Pancreas (tissue), 10 donors: ENCODE measurements at regions not wholly inside any gene's neighbourhood (a gene's known extent, or its start where the extent isn't known, plus 50 kb on each side); places are given as distances from the start of the nearest gene placed in this dataset.
"Not testable (repeated sequence)": the region's sequence is repeated elsewhere in the genome, so short reads cannot be mapped to it uniquely, and the experiment has no call there.

ENCODE experiments used
- ATAC-seq, 4 donors: fragments of 200-7000 bp; cut with Tn5 transposase; one replicate each; pipeline versions ENCODE4 v1.8.0 to v1.9.1; 2020; ENCODE audit warnings: mild to moderate bottlenecking in 4 of 4, moderate library complexity in 4 of 4
- DNase-seq, 6 donors: peaks; one replicate each; pipeline ENCODE4 v3.0.0-alpha.2; 2020
- FAIRE-seq: peaks from 2 replicates; lab custom pipeline; 2012; peaks lifted over from hg19 to GRCh38; lab: Jason Lieb, UNC
- H3K27ac ChIP-seq, 4 donors: fragments of 200-600 bp; sonication (generic); 1 replicate in 3 of 4; 2 replicates in 1 of 4; pipeline versions ENCODE4 v1.5.0 to v1.8.0; 2020
- H3K27me3 ChIP-seq, 4 donors: fragments of 200-600 bp; one replicate each; pipeline ENCODE4 v1.8.0; 2021
- H3K36me3 ChIP-seq, 3 donors: fragments of 200-600 bp; sonication (generic) in 1 of 3; one replicate each; pipeline versions ENCODE4 v1.5.0 to v1.8.0; 2020 to 2021
- H3K4me1 ChIP-seq, 3 donors: fragments of 200-600 bp; one replicate each; pipeline ENCODE4 v1.8.0; 2021
- H3K4me3 ChIP-seq, 4 donors: fragments of 200-600 bp; sonication (generic) in 2 of 4; one replicate each; pipeline versions ENCODE4 v1.5.0 to v1.8.0; 2020 to 2021
- H3K9me3 ChIP-seq, 4 donors: fragments of 200-600 bp; one replicate each; pipeline ENCODE4 v1.8.0; 2021
- CTCF ChIP-seq, 4 donors: fragments of 200-600 bp; sonication (generic) in 3 of 4; IDR thresholded peaks; one replicate each; pipeline versions ENCODE4 v1.5.0 to v1.8.0; 2021; ENCODE audit warnings: antibody characterized with exemption in 4 of 4
- WGBS, 2 donors: extraction: QIAGEN DNeasy Blood & Tissue Kit; methylation state at CpG; one replicate each; pipeline ENCODE4 v1.1.7; 2013; 5-methylcytosine and 5-hydroxymethylcytosine counted together
- intact Hi-C, 3 donors: fragments of 100-400 bp; cut with DNase I; formaldehyde crosslinking; loops; one replicate each; pipeline versions ENCODE4 v1.11.1 to v1.14.2; 2022
- donor health status: healthy with polysubstance abuse.
- donor health status: DM: no; HTN: no; CAD: no; lungs with moderate emphysema.
- donor health status: DM: no; HTN: no; CAD: no.
- donor health status: control.
- donor health status: control.
- donor health status: Bipolar disorder and iron deficiency.
- donor health status: DM: yes; HTN: yes; CAD: no.
- donor health status: DM: no; HTN: no; CAD: no.
- donor health status: DM: no; HTN: no; CAD: no.
- donor health status: DM: yes; HTN: yes; CAD: no.

GRCh38 chr9:95572381-95573151 lies 55.8 kb upstream of the PTCH1 start:
- no peak for TF ChIP-seq CTCF (IDR thresholded peaks at IDR 0.05)
- no peak for FAIRE-seq
- DNase-seq, result no peak
- H3K4me1 ChIP-seq, result no peaks in the 10 kb centered on the region
- H3K4me3 ChIP-seq, result no peak overlapping the region
- 83 to 91% methylated on average over 25 of the region's 25 CpGs for WGBS, 2 donors
- H3K27ac ChIP-seq, result no peak overlapping the region
- no peaks in the 10 kb centered on the region for H3K36me3 ChIP-seq
- no peak for ATAC-seq
- intact Hi-C loops, result no loop called here
- H3K9me3 ChIP-seq, result no peaks in the 10 kb centered on the region
- H3K27me3 ChIP-seq, result no peaks in the 10 kb centered on the region

GRCh38 chr9:95570646-95571045 lies 53.9 kb upstream of the PTCH1 start:
- FAIRE-seq (no peak), ATAC-seq (no peak), DNase-seq (no peak)
- WGBS, 2 donors, result 77 to 78% methylated on average over 11 of the region's 11 CpGs
- Histone ChIP-seq H3K36me3 (no peaks in the 10 kb centered on the region), H3K27me3 (no peaks in the 10 kb centered on the region), H3K27ac (no peak overlapping the region), H3K4me1 (no peaks in the 10 kb centered on the region), H3K9me3 (no peaks in the 10 kb centered on the region), H3K4me3 (no peak overlapping the region)
- intact Hi-C loops, result no loop called here
- TF ChIP-seq CTCF (IDR thresholded peaks at IDR 0.05), result no peak

GRCh38 chr9:95570150-95570549 lies 53.4 kb upstream of the PTCH1 start:
- 37 to 48% methylated on average over 22 of the region's 22 CpGs for WGBS, 2 donors
- intact Hi-C loops, result no loop called here

GRCh38 chr9:95568735-95569134 lies 52.0 kb upstream of the PTCH1 start:
- ATAC-seq, H3K27ac ChIP-seq, H3K4me1 ChIP-seq, intact Hi-C loops, H3K36me3 ChIP-seq, DNase-seq, H3K27me3 ChIP-seq, H3K9me3 ChIP-seq, H3K4me3 ChIP-seq, FAIRE-seq: not testable (repeated sequence)
- 84 to 89% methylated on average over 10 of the region's 10 CpGs for WGBS, 2 donors

More at GRCh38 chr9:95570150-95570549, 53.4 kb upstream of the PTCH1 start:
- H3K4me3 ChIP-seq, result no peak overlapping the region
- FAIRE-seq (no peak), DNase-seq (no peak), ATAC-seq (no peak)
- H3K27ac ChIP-seq, result no peak overlapping the region
- no peaks in the 10 kb centered on the region for H3K9me3 ChIP-seq
- no peak for TF ChIP-seq CTCF (IDR thresholded peaks at IDR 0.05)
- H3K36me3 ChIP-seq, result no peaks in the 10 kb centered on the region
- no peaks in the 10 kb centered on the region for H3K27me3 ChIP-seq
- no peaks in the 10 kb centered on the region for H3K4me1 ChIP-seq
